ENCODE measurements at regions not wholly inside any gene's neighbourhood (a gene's known extent, or its start where the extent isn't known, plus 50 kb on each side); places are given as distances from the start of the nearest gene placed in this dataset.
"Not testable (repeated sequence)": the region's sequence is repeated elsewhere in the genome, so short reads cannot be mapped to it uniquely, and the experiment has no call there.

- Histone ChIP-seq H3K27ac (ENCODE audit: low read depth, low read length) (no peak overlapping the region), H3K9ac (ENCODE audit: low read length in 5 of 5) (no peak overlapping the region), H3K4me3 (ENCODE audit: low read depth in 1 of 5, low read length in 5 of 5) (peak overlapping the region in 1 of 5 donors; percentile 50)
These were observed 201.5 kb upstream of the CAND1 start for GRCh38 chr12:67067453-67068203.

GRCh38 chr12:67068204-67068731, 200.9 kb upstream of the CAND1 start:
- Histone ChIP-seq H3K9me3 (ENCODE audit: control insufficient read depth in 5 of 5, low read length in 5 of 5) (no peaks in the 10 kb centered on the region), H3K36me3 (ENCODE audit: control insufficient read depth in 5 of 5, insufficient read depth in 5 of 5, low read length in 5 of 5) (no peaks in the 10 kb centered on the region), H3K4me3 (ENCODE audit: low read depth in 1 of 5, low read length in 5 of 5) (peak overlapping the region in 3 of 5 donors; percentile 17 to 50 (median 21)), H3K4me1 (ENCODE audit: control insufficient read depth in 5 of 5, insufficient read depth in 5 of 5, low read length in 5 of 5) (peaks cover 0 to 11% (median 10%) of the 10 kb centered on the region in 5 donors), H3K27ac (ENCODE audit: low read depth, low read length) (no peak overlapping the region), H3K9ac (ENCODE audit: low read length in 5 of 5) (no peak overlapping the region), H3K27me3 (ENCODE audit: control insufficient read depth in 5 of 5, insufficient read depth in 4 of 5, low read length in 5 of 5) (peaks cover 17 to 25% (median 19%) of the 10 kb centered on the region in 5 donors)

More at GRCh38 chr12:67067453-67068203, 201.5 kb upstream of the CAND1 start:
- H3K9me3 ChIP-seq (ENCODE audit: control insufficient read depth in 5 of 5, low read length in 5 of 5), result no peaks in the 10 kb centered on the region
- H3K4me1 ChIP-seq (ENCODE audit: control insufficient read depth in 5 of 5, insufficient read depth in 5 of 5, low read length in 5 of 5), result peaks cover 0 to 11% (median 10%) of the 10 kb centered on the region in 5 donors
- H3K27me3 ChIP-seq (ENCODE audit: control insufficient read depth in 5 of 5, insufficient read depth in 4 of 5, low read length in 5 of 5), result peaks cover 17 to 25% (median 19%) of the 10 kb centered on the region in 5 donors
- H3K36me3 ChIP-seq (ENCODE audit: control insufficient read depth in 5 of 5, insufficient read depth in 5 of 5, low read length in 5 of 5), result no peaks in the 10 kb centered on the region

- Histone ChIP-seq H3K27ac (ENCODE audit: low read depth, low read length) (no peak overlapping the region), H3K36me3 (ENCODE audit: control insufficient read depth in 5 of 5, insufficient read depth in 5 of 5, low read length in 5 of 5) (no peaks in the 10 kb centered on the region), H3K9ac (ENCODE audit: low read length in 5 of 5) (no peak overlapping the region), H3K9me3 (ENCODE audit: control insufficient read depth in 5 of 5, low read length in 5 of 5) (no peaks in the 10 kb centered on the region), H3K27me3 (ENCODE audit: control insufficient read depth in 5 of 5, insufficient read depth in 4 of 5, low read length in 5 of 5) (peaks cover 17 to 25% (median 19%) of the 10 kb centered on the region in 5 donors), H3K4me1 (ENCODE audit: control insufficient read depth in 5 of 5, insufficient read depth in 5 of 5, low read length in 5 of 5) (peaks cover 0 to 11% (median 10%) of the 10 kb centered on the region in 5 donors), H3K4me3 (ENCODE audit: low read depth in 1 of 5, low read length in 5 of 5) (peak overlapping the region in 4 of 5 donors; percentile 48 to 66 (median 58))
These were observed 200.3 kb upstream of the CAND1 start for GRCh38 chr12:67068761-67069450.

GRCh38 chr12:67069451-67070306, 199.5 kb upstream of the CAND1 start:
- no peak overlapping the region for H3K27ac ChIP-seq (ENCODE audit: low read depth, low read length)
- H3K4me3 ChIP-seq (ENCODE audit: low read depth in 1 of 5, low read length in 5 of 5), result peak overlapping the region; percentile 28 to 63 (median 48)
- no peaks in the 10 kb centered on the region for H3K9me3 ChIP-seq (ENCODE audit: control insufficient read depth in 5 of 5, low read length in 5 of 5)
- no peaks in the 10 kb centered on the region for H3K36me3 ChIP-seq (ENCODE audit: control insufficient read depth in 5 of 5, insufficient read depth in 5 of 5, low read length in 5 of 5)
- H3K9ac ChIP-seq (ENCODE audit: low read length in 5 of 5), result no peak overlapping the region
- peaks cover 0 to 11% (median 10%) of the 10 kb centered on the region in 5 donors for H3K4me1 ChIP-seq (ENCODE audit: control insufficient read depth in 5 of 5, insufficient read depth in 5 of 5, low read length in 5 of 5)
- H3K27me3 ChIP-seq (ENCODE audit: control insufficient read depth in 5 of 5, insufficient read depth in 4 of 5, low read length in 5 of 5), result peaks cover 17 to 25% (median 21%) of the 10 kb centered on the region in 5 donors

GRCh38 chr12:67070307-67070600, 198.9 kb upstream of the CAND1 start:
- H3K4me3 ChIP-seq (ENCODE audit: low read depth in 1 of 5, low read length in 5 of 5), result no peak overlapping the region
- no peaks in the 10 kb centered on the region for H3K9me3 ChIP-seq (ENCODE audit: control insufficient read depth in 5 of 5, low read length in 5 of 5)
- no peak overlapping the region for H3K27ac ChIP-seq (ENCODE audit: low read depth, low read length)
- H3K27me3 ChIP-seq (ENCODE audit: control insufficient read depth in 5 of 5, insufficient read depth in 4 of 5, low read length in 5 of 5), result peaks cover 17 to 25% (median 21%) of the 10 kb centered on the region in 5 donors
- H3K4me1 ChIP-seq (ENCODE audit: control insufficient read depth in 5 of 5, insufficient read depth in 5 of 5, low read length in 5 of 5), result peaks cover 0 to 11% (median 10%) of the 10 kb centered on the region in 5 donors
- H3K9ac ChIP-seq (ENCODE audit: low read length in 5 of 5), result no peak overlapping the region
- H3K36me3 ChIP-seq (ENCODE audit: control insufficient read depth in 5 of 5, insufficient read depth in 5 of 5, low read length in 5 of 5), result no peaks in the 10 kb centered on the region

GRCh38 chr12:67070604-67071003, 198.6 kb upstream of the CAND1 start:
- no peak overlapping the region for H3K27ac ChIP-seq (ENCODE audit: low read depth, low read length)
- H3K4me1 ChIP-seq (ENCODE audit: control insufficient read depth in 5 of 5, insufficient read depth in 5 of 5, low read length in 5 of 5), result peaks cover 0 to 11% (median 10%) of the 10 kb centered on the region in 5 donors
- peaks cover 17 to 25% (median 19%) of the 10 kb centered on the region in 5 donors for H3K27me3 ChIP-seq (ENCODE audit: control insufficient read depth in 5 of 5, insufficient read depth in 4 of 5, low read length in 5 of 5)
- no peaks in the 10 kb centered on the region for H3K36me3 ChIP-seq (ENCODE audit: control insufficient read depth in 5 of 5, insufficient read depth in 5 of 5, low read length in 5 of 5)
- no peak overlapping the region for H3K4me3 ChIP-seq (ENCODE audit: low read depth in 1 of 5, low read length in 5 of 5)
- H3K9ac ChIP-seq (ENCODE audit: low read length in 5 of 5), result no peak overlapping the region
- no peaks in the 10 kb centered on the region for H3K9me3 ChIP-seq (ENCODE audit: control insufficient read depth in 5 of 5, low read length in 5 of 5)

GRCh38 chr12:67072281-67072680, 196.9 kb upstream of the CAND1 start:
- Histone ChIP-seq H3K4me1 (ENCODE audit: control insufficient read depth in 5 of 5, insufficient read depth in 5 of 5, low read length in 5 of 5) (peaks cover 0 to 11% (median 10%) of the 10 kb centered on the region in 5 donors), H3K27me3 (ENCODE audit: control insufficient read depth in 5 of 5, insufficient read depth in 4 of 5, low read length in 5 of 5) (peaks cover 11 to 19% (median 17%) of the 10 kb centered on the region in 5 donors)
- H3K4me3 ChIP-seq (ENCODE audit: low read depth in 1 of 5, low read length in 5 of 5); H3K9me3 ChIP-seq (ENCODE audit: control insufficient read depth in 5 of 5, low read length in 5 of 5); H3K27ac ChIP-seq (ENCODE audit: low read depth, low read length); H3K36me3 ChIP-seq (ENCODE audit: control insufficient read depth in 5 of 5, insufficient read depth in 5 of 5, low read length in 5 of 5); H3K9ac ChIP-seq (ENCODE audit: low read length in 5 of 5): not testable (repeated sequence)

- peaks cover 0 to 7% (median 6%) of the 10 kb centered on the region in 5 donors for H3K4me1 ChIP-seq (ENCODE audit: control insufficient read depth in 5 of 5, insufficient read depth in 5 of 5, low read length in 5 of 5)
- H3K4me3 ChIP-seq (ENCODE audit: low read depth in 1 of 5, low read length in 5 of 5), result no peak overlapping the region
- H3K27ac ChIP-seq (ENCODE audit: low read depth, low read length), result no peak overlapping the region
- no peak overlapping the region for H3K9ac ChIP-seq (ENCODE audit: low read length in 5 of 5)
- no peaks in the 10 kb centered on the region for H3K36me3 ChIP-seq (ENCODE audit: control insufficient read depth in 5 of 5, insufficient read depth in 5 of 5, low read length in 5 of 5)
- H3K9me3 ChIP-seq (ENCODE audit: control insufficient read depth in 5 of 5, low read length in 5 of 5), result no peaks in the 10 kb centered on the region
- peaks cover 3 to 10% (median 8%) of the 10 kb centered on the region in 5 donors for H3K27me3 ChIP-seq (ENCODE audit: control insufficient read depth in 5 of 5, insufficient read depth in 4 of 5, low read length in 5 of 5)
These were observed 195.8 kb upstream of the CAND1 start for GRCh38 chr12:67073336-67073735.

GRCh38 chr12:67074072-67074471, 195.1 kb upstream of the CAND1 start:
- Histone ChIP-seq H3K9ac (ENCODE audit: low read length in 5 of 5) (no peak overlapping the region), H3K27me3 (ENCODE audit: control insufficient read depth in 5 of 5, insufficient read depth in 4 of 5, low read length in 5 of 5) (peaks cover 2 to 10% (median 7%) of the 10 kb centered on the region in 5 donors), H3K4me1 (ENCODE audit: control insufficient read depth in 5 of 5, insufficient read depth in 5 of 5, low read length in 5 of 5) (peaks cover 0 to 5% (median 5%) of the 10 kb centered on the region in 5 donors), H3K27ac (ENCODE audit: low read depth, low read length) (no peak overlapping the region), H3K9me3 (ENCODE audit: control insufficient read depth in 5 of 5, low read length in 5 of 5) (no peaks in the 10 kb centered on the region), H3K4me3 (ENCODE audit: low read depth in 1 of 5, low read length in 5 of 5) (no peak overlapping the region), H3K36me3 (ENCODE audit: control insufficient read depth in 5 of 5, insufficient read depth in 5 of 5, low read length in 5 of 5) (no peaks in the 10 kb centered on the region)

Measured in subcutaneous abdominal adipose tissue (tissue), 5 donors.